K562 (cell line): ENCODE measurements at regions not wholly inside any gene's neighbourhood (a gene's known extent, or its start where the extent isn't known, plus 50 kb on each side); places are given as distances from the start of the nearest gene placed in this dataset.

Source experiments
- FOSL1 ChIP-seq: fragments of 200-800 bp; sonication (Bioruptor generic); conservative IDR thresholded peaks from 2 replicates; pipeline ENCODE4 v1.6.1; 2016; ENCODE audit warnings: missing genetic modification characterization, missing compliant biosample characterization
- JUND ChIP-seq, 2 experiments: IDR thresholded peaks; 2 replicates in 1 of 2; 3 replicates in 1 of 2; pipeline ENCODE4 v1.6.1; 2011; ENCODE audit warnings: borderline replicate concordance in 2 of 2, low read depth in 2 of 2, low read length in 2 of 2, improper control_type of control experiment in 1 of 2, missing biosample characterization in 1 of 2, missing genetic modification characterization in 1 of 2, missing genetic modification reagents in 1 of 2
- L3MBTL2 ChIP-seq: fragments of 450-650 bp; IDR thresholded peaks from 2 replicates; pipeline ENCODE4 v1.6.1; 2016; ENCODE audit warnings: mild to moderate bottlenecking, moderate library complexity
- MCM7 ChIP-seq, 2 experiments: fragments of 450-650 bp; IDR thresholded peaks; 2 replicates each; pipeline ENCODE4 v1.6.1; 2016 to 2018
- NFE2 ChIP-seq: IDR thresholded peaks from 2 replicates; pipeline ENCODE4 v1.6.1; 2014; ENCODE audit warnings: antibody characterized with exemption, low read depth
- ZKSCAN8 ChIP-seq: fragments of 200-800 bp; sonication (Bioruptor generic); IDR thresholded peaks from 2 replicates; pipeline ENCODE4 v1.6.1; 2016; ENCODE audit warnings: missing genetic modification characterization, missing compliant biosample characterization
- ZNF212 ChIP-seq: fragments of 450-650 bp; formaldehyde crosslinking; IDR thresholded peaks from 2 replicates; pipeline ENCODE4 v1.4.0; 2020; ENCODE audit warnings: mild to moderate bottlenecking
- ZNF398 ChIP-seq: fragments of 250-450 bp; sonication (Bioruptor Pico); IDR thresholded peaks from 2 replicates; pipeline ENCODE4 v1.8.0; 2021; ENCODE audit warnings: moderate library complexity, mild to moderate bottlenecking, inconsistent platforms
- ZNF444 ChIP-seq: fragments of 250-450 bp; sonication (Bioruptor Pico); IDR thresholded peaks from 2 replicates; pipeline ENCODE4 v1.4.0; 2020; ENCODE audit warnings: mild to moderate bottlenecking, moderate library complexity
- ZNF551 ChIP-seq: fragments of 250-450 bp; sonication (Bioruptor Pico); IDR thresholded peaks from 2 replicates; pipeline ENCODE4 v1.5.0; 2021; ENCODE audit warnings: mild to moderate bottlenecking, moderate library complexity
- TF ChIP-seq, protein P1 (sequence below): fragments of 450-650 bp; IDR thresholded peaks from 2 replicates; pipeline ENCODE4 v1.6.1; 2016; ENCODE audit warnings: mild to moderate bottlenecking, moderate library complexity
- TF ChIP-seq, protein P2 (sequence below): sonication (generic); formaldehyde crosslinking; IDR thresholded peaks from 2 replicates; pipeline ENCODE4 v1.8.1; 2023; ENCODE audit warnings: mild to moderate bottlenecking, missing genetic modification reagents

- TF ChIP-seq, protein P1, sequence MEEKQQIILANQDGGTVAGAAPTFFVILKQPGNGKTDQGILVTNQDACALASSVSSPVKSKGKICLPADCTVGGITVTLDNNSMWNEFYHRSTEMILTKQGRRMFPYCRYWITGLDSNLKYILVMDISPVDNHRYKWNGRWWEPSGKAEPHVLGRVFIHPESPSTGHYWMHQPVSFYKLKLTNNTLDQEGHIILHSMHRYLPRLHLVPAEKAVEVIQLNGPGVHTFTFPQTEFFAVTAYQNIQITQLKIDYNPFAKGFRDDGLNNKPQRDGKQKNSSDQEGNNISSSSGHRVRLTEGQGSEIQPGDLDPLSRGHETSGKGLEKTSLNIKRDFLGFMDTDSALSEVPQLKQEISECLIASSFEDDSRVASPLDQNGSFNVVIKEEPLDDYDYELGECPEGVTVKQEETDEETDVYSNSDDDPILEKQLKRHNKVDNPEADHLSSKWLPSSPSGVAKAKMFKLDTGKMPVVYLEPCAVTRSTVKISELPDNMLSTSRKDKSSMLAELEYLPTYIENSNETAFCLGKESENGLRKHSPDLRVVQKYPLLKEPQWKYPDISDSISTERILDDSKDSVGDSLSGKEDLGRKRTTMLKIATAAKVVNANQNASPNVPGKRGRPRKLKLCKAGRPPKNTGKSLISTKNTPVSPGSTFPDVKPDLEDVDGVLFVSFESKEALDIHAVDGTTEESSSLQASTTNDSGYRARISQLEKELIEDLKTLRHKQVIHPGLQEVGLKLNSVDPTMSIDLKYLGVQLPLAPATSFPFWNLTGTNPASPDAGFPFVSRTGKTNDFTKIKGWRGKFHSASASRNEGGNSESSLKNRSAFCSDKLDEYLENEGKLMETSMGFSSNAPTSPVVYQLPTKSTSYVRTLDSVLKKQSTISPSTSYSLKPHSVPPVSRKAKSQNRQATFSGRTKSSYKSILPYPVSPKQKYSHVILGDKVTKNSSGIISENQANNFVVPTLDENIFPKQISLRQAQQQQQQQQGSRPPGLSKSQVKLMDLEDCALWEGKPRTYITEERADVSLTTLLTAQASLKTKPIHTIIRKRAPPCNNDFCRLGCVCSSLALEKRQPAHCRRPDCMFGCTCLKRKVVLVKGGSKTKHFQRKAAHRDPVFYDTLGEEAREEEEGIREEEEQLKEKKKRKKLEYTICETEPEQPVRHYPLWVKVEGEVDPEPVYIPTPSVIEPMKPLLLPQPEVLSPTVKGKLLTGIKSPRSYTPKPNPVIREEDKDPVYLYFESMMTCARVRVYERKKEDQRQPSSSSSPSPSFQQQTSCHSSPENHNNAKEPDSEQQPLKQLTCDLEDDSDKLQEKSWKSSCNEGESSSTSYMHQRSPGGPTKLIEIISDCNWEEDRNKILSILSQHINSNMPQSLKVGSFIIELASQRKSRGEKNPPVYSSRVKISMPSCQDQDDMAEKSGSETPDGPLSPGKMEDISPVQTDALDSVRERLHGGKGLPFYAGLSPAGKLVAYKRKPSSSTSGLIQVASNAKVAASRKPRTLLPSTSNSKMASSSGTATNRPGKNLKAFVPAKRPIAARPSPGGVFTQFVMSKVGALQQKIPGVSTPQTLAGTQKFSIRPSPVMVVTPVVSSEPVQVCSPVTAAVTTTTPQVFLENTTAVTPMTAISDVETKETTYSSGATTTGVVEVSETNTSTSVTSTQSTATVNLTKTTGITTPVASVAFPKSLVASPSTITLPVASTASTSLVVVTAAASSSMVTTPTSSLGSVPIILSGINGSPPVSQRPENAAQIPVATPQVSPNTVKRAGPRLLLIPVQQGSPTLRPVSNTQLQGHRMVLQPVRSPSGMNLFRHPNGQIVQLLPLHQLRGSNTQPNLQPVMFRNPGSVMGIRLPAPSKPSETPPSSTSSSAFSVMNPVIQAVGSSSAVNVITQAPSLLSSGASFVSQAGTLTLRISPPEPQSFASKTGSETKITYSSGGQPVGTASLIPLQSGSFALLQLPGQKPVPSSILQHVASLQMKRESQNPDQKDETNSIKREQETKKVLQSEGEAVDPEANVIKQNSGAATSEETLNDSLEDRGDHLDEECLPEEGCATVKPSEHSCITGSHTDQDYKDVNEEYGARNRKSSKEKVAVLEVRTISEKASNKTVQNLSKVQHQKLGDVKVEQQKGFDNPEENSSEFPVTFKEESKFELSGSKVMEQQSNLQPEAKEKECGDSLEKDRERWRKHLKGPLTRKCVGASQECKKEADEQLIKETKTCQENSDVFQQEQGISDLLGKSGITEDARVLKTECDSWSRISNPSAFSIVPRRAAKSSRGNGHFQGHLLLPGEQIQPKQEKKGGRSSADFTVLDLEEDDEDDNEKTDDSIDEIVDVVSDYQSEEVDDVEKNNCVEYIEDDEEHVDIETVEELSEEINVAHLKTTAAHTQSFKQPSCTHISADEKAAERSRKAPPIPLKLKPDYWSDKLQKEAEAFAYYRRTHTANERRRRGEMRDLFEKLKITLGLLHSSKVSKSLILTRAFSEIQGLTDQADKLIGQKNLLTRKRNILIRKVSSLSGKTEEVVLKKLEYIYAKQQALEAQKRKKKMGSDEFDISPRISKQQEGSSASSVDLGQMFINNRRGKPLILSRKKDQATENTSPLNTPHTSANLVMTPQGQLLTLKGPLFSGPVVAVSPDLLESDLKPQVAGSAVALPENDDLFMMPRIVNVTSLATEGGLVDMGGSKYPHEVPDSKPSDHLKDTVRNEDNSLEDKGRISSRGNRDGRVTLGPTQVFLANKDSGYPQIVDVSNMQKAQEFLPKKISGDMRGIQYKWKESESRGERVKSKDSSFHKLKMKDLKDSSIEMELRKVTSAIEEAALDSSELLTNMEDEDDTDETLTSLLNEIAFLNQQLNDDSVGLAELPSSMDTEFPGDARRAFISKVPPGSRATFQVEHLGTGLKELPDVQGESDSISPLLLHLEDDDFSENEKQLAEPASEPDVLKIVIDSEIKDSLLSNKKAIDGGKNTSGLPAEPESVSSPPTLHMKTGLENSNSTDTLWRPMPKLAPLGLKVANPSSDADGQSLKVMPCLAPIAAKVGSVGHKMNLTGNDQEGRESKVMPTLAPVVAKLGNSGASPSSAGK, result peak; percentile 31; the same call in 1 of the 2 replicates
- TF ChIP-seq ZNF212 (CRISPR knock-in tag) (no peak), ZNF398 (CRISPR knock-in tag) (no peak), JUND (IDR thresholded peaks at IDR 0.05; ENCODE audit: borderline replicate concordance, low read depth, low read length) (peak; percentile 57; the same call in 1 of the 2 replicates), JUND (tag; IDR thresholded peaks at IDR 0.05; ENCODE audit: borderline replicate concordance, low read depth, low read length) (0 out of 3 replicates have a peak, but pooled peaks have one; percentile 39), NFE2 (peak; percentile 47; the same call in 1 of the 2 replicates), FOSL1 (peak; percentile 33; the same call in 1 of the 2 replicates), MCM7 (IDR thresholded peaks at IDR 0.05) (no peak), ZNF444 (CRISPR knock-in tag) (no peak), L3MBTL2 (peak; percentile 60; the same call in 1 of the 2 replicates), ZNF551 (CRISPR knock-in tag) (no peak), ZKSCAN8 (CRISPR knock-in tag) (no peak)
- TF ChIP-seq, protein P2, sequence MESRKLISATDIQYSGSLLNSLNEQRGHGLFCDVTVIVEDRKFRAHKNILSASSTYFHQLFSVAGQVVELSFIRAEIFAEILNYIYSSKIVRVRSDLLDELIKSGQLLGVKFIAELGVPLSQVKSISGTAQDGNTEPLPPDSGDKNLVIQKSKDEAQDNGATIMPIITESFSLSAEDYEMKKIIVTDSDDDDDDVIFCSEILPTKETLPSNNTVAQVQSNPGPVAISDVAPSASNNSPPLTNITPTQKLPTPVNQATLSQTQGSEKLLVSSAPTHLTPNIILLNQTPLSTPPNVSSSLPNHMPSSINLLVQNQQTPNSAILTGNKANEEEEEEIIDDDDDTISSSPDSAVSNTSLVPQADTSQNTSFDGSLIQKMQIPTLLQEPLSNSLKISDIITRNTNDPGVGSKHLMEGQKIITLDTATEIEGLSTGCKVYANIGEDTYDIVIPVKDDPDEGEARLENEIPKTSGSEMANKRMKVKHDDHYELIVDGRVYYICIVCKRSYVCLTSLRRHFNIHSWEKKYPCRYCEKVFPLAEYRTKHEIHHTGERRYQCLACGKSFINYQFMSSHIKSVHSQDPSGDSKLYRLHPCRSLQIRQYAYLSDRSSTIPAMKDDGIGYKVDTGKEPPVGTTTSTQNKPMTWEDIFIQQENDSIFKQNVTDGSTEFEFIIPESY (CRISPR knock-in tag), result no peak
These were observed 383.5 kb upstream of the INTU start (continued) for GRCh38 chr4:127249066-127249766.
